ENCODE measurements at regions not wholly inside any gene's neighbourhood (a gene's known extent, or its start where the extent isn't known, plus 50 kb on each side); places are given as distances from the start of the nearest gene placed in this dataset.
A peak's percentile ranks its signal among the peaks of the same experiment; 100 is the strongest.

- DNase-seq (no peak), ATAC-seq (no peak), FAIRE-seq (no peak)
- Histone ChIP-seq H3K4me3 (no peak overlapping the region), H3K36me3 (no peaks in the 10 kb centered on the region), H3K27ac (no peak overlapping the region), H3K9me3 (no peaks in the 10 kb centered on the region), H3K27me3 (no peaks in the 10 kb centered on the region), H3K4me1 (peaks cover 0 to 2% (median 0%) of the 10 kb centered on the region in 3 donors)
- intact Hi-C loops (cut with DNase I), result loop anchor here in 2 of 3 donors (5.0 to 10.0 kb wide), 3 partner anchors 228 to 481 kb away; no protein-coding TSS in a partner anchor
- 84 to 88% methylated on average over 4 of the region's 4 CpGs for WGBS, 2 donors
- TF ChIP-seq, protein P1, sequence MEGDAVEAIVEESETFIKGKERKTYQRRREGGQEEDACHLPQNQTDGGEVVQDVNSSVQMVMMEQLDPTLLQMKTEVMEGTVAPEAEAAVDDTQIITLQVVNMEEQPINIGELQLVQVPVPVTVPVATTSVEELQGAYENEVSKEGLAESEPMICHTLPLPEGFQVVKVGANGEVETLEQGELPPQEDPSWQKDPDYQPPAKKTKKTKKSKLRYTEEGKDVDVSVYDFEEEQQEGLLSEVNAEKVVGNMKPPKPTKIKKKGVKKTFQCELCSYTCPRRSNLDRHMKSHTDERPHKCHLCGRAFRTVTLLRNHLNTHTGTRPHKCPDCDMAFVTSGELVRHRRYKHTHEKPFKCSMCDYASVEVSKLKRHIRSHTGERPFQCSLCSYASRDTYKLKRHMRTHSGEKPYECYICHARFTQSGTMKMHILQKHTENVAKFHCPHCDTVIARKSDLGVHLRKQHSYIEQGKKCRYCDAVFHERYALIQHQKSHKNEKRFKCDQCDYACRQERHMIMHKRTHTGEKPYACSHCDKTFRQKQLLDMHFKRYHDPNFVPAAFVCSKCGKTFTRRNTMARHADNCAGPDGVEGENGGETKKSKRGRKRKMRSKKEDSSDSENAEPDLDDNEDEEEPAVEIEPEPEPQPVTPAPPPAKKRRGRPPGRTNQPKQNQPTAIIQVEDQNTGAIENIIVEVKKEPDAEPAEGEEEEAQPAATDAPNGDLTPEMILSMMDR (IDR thresholded peaks at IDR 0.05), result no peak
Observed at GRCh38 chr2:41854227-41854626, 193.6 kb upstream of the PKDCC start.

DNA sequence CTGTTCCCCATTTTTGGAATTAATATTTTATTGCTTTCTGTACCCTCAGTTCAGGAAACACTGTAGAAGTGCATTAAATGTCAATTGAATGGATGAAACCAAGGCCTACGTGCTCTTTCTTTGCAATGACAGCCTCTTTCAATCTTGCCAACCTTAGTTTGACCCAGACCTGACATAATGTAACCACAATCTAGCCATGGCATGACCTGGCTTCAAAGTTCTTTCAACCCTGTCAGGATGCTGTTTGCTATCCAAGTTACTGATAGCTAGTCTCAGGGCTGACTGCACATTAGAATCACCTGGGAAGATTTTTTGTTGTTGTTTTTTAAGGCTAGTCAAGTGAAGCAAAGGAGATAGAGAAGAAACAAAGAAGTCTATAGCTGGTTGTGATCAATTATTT is 190.9 kb upstream of the PKDCC start:
- no peaks in the 10 kb centered on the region for H3K9me3 ChIP-seq
- H3K36me3 ChIP-seq, result no peaks in the 10 kb centered on the region
- intact Hi-C loops (cut with DNase I), result loop anchor here in 1 of 3 donors (10.0 kb wide), 1 partner anchor 478 kb away; no protein-coding TSS in a partner anchor
- WGBS, 2 donors, result 82 to 89% methylated on average over 1 of the region's 1 CpG
- FAIRE-seq (no peak), DNase-seq (no peak), ATAC-seq (no peak)
- H3K27me3 ChIP-seq, result no peaks in the 10 kb centered on the region
- H3K4me3 ChIP-seq, result no peak overlapping the region
- H3K27ac ChIP-seq, result no peak overlapping the region
- H3K4me1 ChIP-seq, result peaks cover 0 to 11% (median 7%) of the 10 kb centered on the region in 3 donors
- TF ChIP-seq, protein P1 (IDR thresholded peaks at IDR 0.05), result no peak

DNA sequence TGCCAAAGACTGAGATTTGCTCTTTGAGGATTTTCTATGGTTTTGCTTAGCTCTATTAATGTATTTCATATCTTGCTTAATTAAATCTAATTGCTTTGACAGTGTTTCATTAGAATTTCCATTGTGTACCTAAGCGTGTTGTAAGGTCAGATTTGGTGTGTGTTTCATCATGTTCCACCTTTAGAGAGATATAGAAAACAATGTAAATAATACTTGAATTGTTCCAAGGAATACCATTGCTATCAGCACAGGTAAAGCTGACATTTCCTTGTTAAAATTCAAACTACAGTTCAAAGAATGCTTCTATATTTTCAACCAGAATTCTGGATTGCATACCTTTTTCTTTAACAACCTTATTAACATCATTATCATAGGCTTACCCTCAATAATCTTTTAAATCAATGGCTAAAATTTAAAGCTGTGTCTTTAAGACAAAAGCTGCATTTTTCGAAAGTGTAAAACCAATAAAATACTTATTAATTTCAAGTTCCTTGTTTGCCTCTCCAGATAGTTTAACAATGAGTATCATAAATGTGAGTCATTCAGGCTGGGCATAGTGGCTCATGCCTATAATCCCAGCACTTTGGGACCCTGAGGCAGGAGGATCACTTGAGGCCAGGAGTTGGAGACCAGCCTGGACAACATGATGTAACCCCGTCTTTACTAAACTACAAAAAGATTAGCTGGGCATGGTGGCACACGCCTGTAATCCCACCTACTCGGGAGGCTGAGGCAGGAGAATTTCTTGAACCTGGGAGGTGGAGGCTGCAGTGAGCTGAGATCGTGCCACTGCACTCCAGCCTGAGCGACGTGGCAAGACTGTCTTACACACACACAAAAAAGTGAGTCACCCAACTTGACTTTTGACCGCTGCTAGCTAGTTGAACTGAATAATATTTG is 188.0 kb upstream of the PKDCC start:
- no peak overlapping the region for H3K4me3 ChIP-seq
- DNase-seq (peak in 1 of 6 donors; percentile 21), ATAC-seq (peak; percentile 76 to 88 (median 86)), FAIRE-seq (no peak)
- no peaks in the 10 kb centered on the region for H3K27me3 ChIP-seq
- H3K4me1 ChIP-seq, result peaks cover 0 to 11% (median 7%) of the 10 kb centered on the region in 3 donors
- TF ChIP-seq, protein P1 (IDR thresholded peaks at IDR 0.05), result no peak
- 25 to 37% methylated on average over 9 of the region's 9 CpGs for WGBS, 2 donors
- H3K9me3 ChIP-seq, result no peaks in the 10 kb centered on the region
- intact Hi-C loops (cut with DNase I), result loop anchor here in 1 of 3 donors (10.0 kb wide), 1 partner anchor 475 kb away; no protein-coding TSS in a partner anchor
- peak overlapping the region in 2 of 4 donors; percentile 25 to 53 for H3K27ac ChIP-seq
- no peaks in the 10 kb centered on the region for H3K36me3 ChIP-seq

DNA sequence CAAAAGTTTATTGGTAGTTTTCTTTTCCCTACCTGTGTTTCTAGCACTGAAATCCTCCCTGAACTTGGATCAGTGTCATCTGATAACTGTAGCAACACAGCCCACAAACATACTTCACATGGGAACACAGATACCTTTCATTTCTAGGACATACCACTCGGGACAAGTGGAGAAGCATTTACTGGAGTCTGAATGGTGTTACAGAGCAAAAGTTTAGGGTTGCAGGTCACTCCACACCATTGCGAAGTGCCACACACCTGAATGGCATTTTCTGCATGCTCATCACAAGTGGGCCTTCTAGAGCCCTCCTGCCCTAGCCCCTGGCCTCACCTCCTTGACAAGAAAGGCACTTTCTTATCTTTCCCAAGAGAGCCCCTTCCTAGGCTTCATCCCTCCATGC is 184.8 kb upstream of the PKDCC start:
- intact Hi-C loops (cut with DNase I), result no loop called here
- Histone ChIP-seq H3K27ac (no peak overlapping the region), H3K4me1 (peaks cover 0 to 11% (median 7%) of the 10 kb centered on the region in 3 donors), H3K27me3 (no peaks in the 10 kb centered on the region), H3K36me3 (no peaks in the 10 kb centered on the region), H3K9me3 (no peaks in the 10 kb centered on the region), H3K4me3 (no peak overlapping the region)
- FAIRE-seq, result no peak
- no peak for ATAC-seq
- DNase-seq, result no peak
- TF ChIP-seq, protein P1 (IDR thresholded peaks at IDR 0.05), result no peak
- whole genome bisulfite sequencing, 2 donors, result 85 to 92% methylated on average over 2 of the region's 2 CpGs

DNA sequence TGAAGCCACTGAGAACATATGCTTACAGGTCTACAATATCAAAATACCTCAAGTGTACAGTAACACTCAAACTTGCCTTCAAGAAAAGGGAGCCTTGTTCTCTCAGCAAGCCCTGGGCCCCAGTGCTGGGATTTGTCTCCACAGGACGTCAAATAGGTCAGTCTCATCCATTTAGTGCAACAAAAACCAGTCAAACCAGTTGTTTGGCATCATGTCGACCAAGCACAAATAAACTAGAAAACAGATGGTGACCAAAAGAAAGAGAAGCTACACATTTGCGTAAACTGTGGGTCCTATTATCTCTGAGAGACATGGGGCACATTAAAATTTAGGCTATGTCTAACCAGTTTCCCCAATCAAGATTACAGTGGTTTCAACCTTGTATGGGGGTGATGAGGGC is 182.6 kb upstream of the PKDCC start:
- DNase-seq (no peak), FAIRE-seq (no peak), ATAC-seq (no peak)
- intact Hi-C loops (cut with DNase I), result loop anchor here in 1 of 3 donors (5.0 kb wide), 1 partner anchor 222 kb away; no protein-coding TSS in a partner anchor
- Histone ChIP-seq H3K36me3 (no peaks in the 10 kb centered on the region), H3K27me3 (no peaks in the 10 kb centered on the region), H3K4me1 (no peaks in the 10 kb centered on the region), H3K9me3 (no peaks in the 10 kb centered on the region), H3K4me3 (no peak overlapping the region), H3K27ac (no peak overlapping the region)
- TF ChIP-seq, protein P1 (IDR thresholded peaks at IDR 0.05), result no peak
- WGBS, 2 donors, result 48 to 60% methylated on average over 3 of the region's 3 CpGs

All from pancreas (tissue), 10 donors.